ENCODE measurements at regions not wholly inside any gene's neighbourhood (a gene's known extent, or its start where the extent isn't known, plus 50 kb on each side); places are given as distances from the start of the nearest gene placed in this dataset.

GRCh38 chr5:174491761-174492350 lies 232.5 kb upstream of the MSX2 start:
- TF ChIP-seq POLR2AphosphoS5 (IDR thresholded peaks at IDR 0.05; ENCODE audit: low read depth, low read length) = no peak
- TF ChIP-seq POLR2A (IDR thresholded peaks at IDR 0.05; ENCODE audit: low read depth, low read length) = no peak

All from GM12891 (cell line).